ENCODE measurements at regions not wholly inside any gene's neighbourhood (a gene's known extent, or its start where the extent isn't known, plus 50 kb on each side); places are given as distances from the start of the nearest gene placed in this dataset.

- TF ChIP-seq PKNOX1 (IDR thresholded peaks at IDR 0.05), result no peak
- TF ChIP-seq FOXK2 (IDR thresholded peaks at IDR 0.05), result no peak
These were observed 133.8 kb downstream of the FAM181B start for GRCh38 chr11:82599836-82600235.
